ENCODE measurements at regions not wholly inside any gene's neighbourhood (a gene's known extent, or its start where the extent isn't known, plus 50 kb on each side); places are given as distances from the start of the nearest gene placed in this dataset.

DNA sequence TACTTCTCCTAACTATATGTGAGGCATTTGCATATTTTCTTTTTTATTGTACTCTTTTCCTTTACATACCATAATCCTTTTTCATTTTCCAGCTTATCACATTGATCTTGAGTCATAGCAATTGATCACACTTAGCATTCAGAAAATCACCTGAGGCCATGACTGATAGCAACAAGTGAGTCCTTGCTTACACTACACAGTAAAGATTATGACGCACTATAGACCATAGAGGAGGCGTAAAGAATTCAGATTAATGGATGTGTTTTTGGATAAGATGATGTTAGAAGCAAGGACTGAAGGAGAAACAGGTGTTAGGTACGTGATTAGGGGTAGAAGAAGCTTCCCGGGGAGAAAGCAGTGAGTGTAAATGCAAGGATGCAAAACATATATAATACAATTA, 637.7 kb downstream of the ETNK1 start:
- TF ChIP-seq, protein P1, sequence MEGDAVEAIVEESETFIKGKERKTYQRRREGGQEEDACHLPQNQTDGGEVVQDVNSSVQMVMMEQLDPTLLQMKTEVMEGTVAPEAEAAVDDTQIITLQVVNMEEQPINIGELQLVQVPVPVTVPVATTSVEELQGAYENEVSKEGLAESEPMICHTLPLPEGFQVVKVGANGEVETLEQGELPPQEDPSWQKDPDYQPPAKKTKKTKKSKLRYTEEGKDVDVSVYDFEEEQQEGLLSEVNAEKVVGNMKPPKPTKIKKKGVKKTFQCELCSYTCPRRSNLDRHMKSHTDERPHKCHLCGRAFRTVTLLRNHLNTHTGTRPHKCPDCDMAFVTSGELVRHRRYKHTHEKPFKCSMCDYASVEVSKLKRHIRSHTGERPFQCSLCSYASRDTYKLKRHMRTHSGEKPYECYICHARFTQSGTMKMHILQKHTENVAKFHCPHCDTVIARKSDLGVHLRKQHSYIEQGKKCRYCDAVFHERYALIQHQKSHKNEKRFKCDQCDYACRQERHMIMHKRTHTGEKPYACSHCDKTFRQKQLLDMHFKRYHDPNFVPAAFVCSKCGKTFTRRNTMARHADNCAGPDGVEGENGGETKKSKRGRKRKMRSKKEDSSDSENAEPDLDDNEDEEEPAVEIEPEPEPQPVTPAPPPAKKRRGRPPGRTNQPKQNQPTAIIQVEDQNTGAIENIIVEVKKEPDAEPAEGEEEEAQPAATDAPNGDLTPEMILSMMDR (IDR thresholded peaks at IDR 0.05; ENCODE audit: low read depth, low read length): no peak
- no peak for TF ChIP-seq EZH2phosphoT487 (IDR thresholded peaks at IDR 0.05; ENCODE audit: low read depth)
